B cell (primary cell): ENCODE measurements at regions not wholly inside any gene's neighbourhood (a gene's known extent, or its start where the extent isn't known, plus 50 kb on each side); places are given as distances from the start of the nearest gene placed in this dataset.

Source experiments
- ATAC-seq: fragments of 200-7000 bp; cut with Tn5 transposase; one replicate; pipeline ENCODE4 v1.10.0; 2021; ENCODE audit warnings: low read depth, mild to moderate bottlenecking, moderate number of reproducible peaks, moderate library complexity
- CTCF ChIA-PET: fragments of 350-600 bp; sonication (Branson Sonifier 250); formaldehyde crosslinking; loops from one replicate; lab custom pipeline; 2021; ENCODE audit warnings: antibody characterized with exemption, inconsistent platforms; lab: Charles Lee
- POLR2A ChIA-PET: fragments of 350-600 bp; sonication (Branson Sonifier 250); formaldehyde crosslinking; loops from one replicate; lab custom pipeline; 2021; ENCODE audit warnings: antibody characterized with exemption; lab: Charles Lee
- DNase-seq: peaks from one replicate; pipeline ENCODE4 v3.0.0; 2013
- H2AFZ ChIP-seq: 2 replicates; pipeline ENCODE4 v1.6.1; 2012; ENCODE audit warnings: mild to moderate bottlenecking, low read depth, low read length; ENCODE audit not compliant: insufficient read depth, poor library complexity, severe bottlenecking
- H3K27ac ChIP-seq, 2 donors: 1 replicate in 1 of 2; 2 replicates in 1 of 2; pipeline ENCODE4 v1.5.1; 2012 to 2013; ENCODE audit warnings: low read length in 2 of 2, mild to moderate bottlenecking in 2 of 2, moderate library complexity in 1 of 2
- H3K27me3 ChIP-seq, 4 experiments: fragments of 200-600 bp in 1 of 4; sonication (generic) in 1 of 4; replicated peaks in 1 of 4; 1 replicate in 2 of 4; 2 replicates in 2 of 4; pipeline versions ENCODE4 v1.6.1 to v1.7.0; 2013 to 2016; ENCODE audit warnings: low read length in 3 of 4, mild to moderate bottlenecking in 2 of 4, mixed read lengths in 1 of 4, moderate library complexity in 1 of 4; ENCODE audit not compliant: insufficient read depth in 4 of 4, control insufficient read depth in 3 of 4; ENCODE audit errors: control extremely low read depth in 1 of 4
- H3K36me3 ChIP-seq, 2 experiments: replicated peaks in 1 of 2; 1 replicate in 1 of 2; 2 replicates in 1 of 2; pipeline versions ENCODE4 v1.6.1 to v1.7.1; 2013; ENCODE audit warnings: low read length in 1 of 2; ENCODE audit not compliant: insufficient read depth in 2 of 2, control insufficient read depth in 1 of 2; ENCODE audit errors: control extremely low read depth in 1 of 2, extremely low read depth in 1 of 2
- H3K4me1 ChIP-seq, 2 donors: fragments of 200-600 bp in 1 of 2; sonication (generic) in 1 of 2; 1 replicate in 1 of 2; 2 replicates in 1 of 2; pipeline versions ENCODE4 v1.5.1 to v1.6.1; 2013 to 2017; ENCODE audit warnings: low read length in 2 of 2; ENCODE audit not compliant: control insufficient read depth in 2 of 2, insufficient read depth in 2 of 2
- H3K4me2 ChIP-seq: replicated peaks from 2 replicates; pipeline ENCODE3; 2012; ENCODE audit warnings: mild to moderate bottlenecking, low read depth, low read length; ENCODE audit not compliant: poor library complexity, severe bottlenecking
- H3K4me3 ChIP-seq, 5 experiments: fragments of 200-600 bp in 1 of 5; sonication (generic) in 1 of 5; 1 replicate in 3 of 5; 2 replicates in 2 of 5; pipeline versions ENCODE4 v1.5.1 to v1.7.0; 2011 to 2016; ENCODE audit warnings: low read length in 4 of 5, mild to moderate bottlenecking in 4 of 5, low read depth in 2 of 5, control low read depth in 1 of 5, moderate library complexity in 1 of 5; ENCODE audit not compliant: insufficient read depth in 1 of 5; ENCODE audit errors: control extremely low read depth in 1 of 5, extremely low read depth in 1 of 5
- H3K79me2 ChIP-seq: fragments of 200-600 bp; sonication (generic); one replicate; pipeline ENCODE4 v1.6.0; 2016; ENCODE audit warnings: low read length; ENCODE audit not compliant: control insufficient read depth, insufficient read depth
- H3K9ac ChIP-seq: fragments of 200-600 bp; sonication (generic); 2 replicates; pipeline ENCODE4 v1.6.1; 2017; ENCODE audit warnings: mild to moderate bottlenecking, low read length, moderate library complexity
- H3K9me3 ChIP-seq, 3 donors: one replicate each; pipeline versions ENCODE4 v1.6.1 to v1.7.1; 2013; ENCODE audit warnings: low read length in 2 of 3; ENCODE audit not compliant: control insufficient read depth in 2 of 3, insufficient read depth in 1 of 3; ENCODE audit errors: control extremely low read depth in 1 of 3
- H4K20me1 ChIP-seq: 2 replicates; pipeline ENCODE4 v1.6.0; 2012; ENCODE audit warnings: mild to moderate bottlenecking, low read length; ENCODE audit not compliant: insufficient read depth, control insufficient read depth, poor library complexity, severe bottlenecking
- H3K27ac Mint-ChIP-seq: one replicate; pipeline ENCODE4 v1.8.0; 2021; ENCODE audit warnings: mixed read lengths
- H3K27me3 Mint-ChIP-seq: one replicate; pipeline ENCODE4 v1.8.0; 2021; ENCODE audit warnings: mixed read lengths
- H3K4me1 Mint-ChIP-seq: one replicate; pipeline ENCODE4 v1.8.0; 2021; ENCODE audit warnings: mixed read lengths
- H3K4me3 Mint-ChIP-seq: one replicate; pipeline ENCODE4 v1.8.0; 2021; ENCODE audit warnings: mixed read lengths
- H3K9me3 Mint-ChIP-seq: one replicate; pipeline ENCODE4 v1.8.0; 2022; ENCODE audit warnings: mixed read lengths; ENCODE audit not compliant: insufficient read depth
- EZH2 ChIP-seq: IDR thresholded peaks from 2 replicates; pipeline ENCODE4 v1.6.1; 2012; ENCODE audit warnings: borderline replicate concordance, low read depth, mild to moderate bottlenecking, moderate library complexity, low read length; ENCODE audit not compliant: insufficient read depth, poor library complexity, severe bottlenecking
- WGBS: methylation state at CpG from one replicate; pipeline ENCODE4 v1.1.5; 2013; ENCODE audit warnings: missing lambda C conversion rate; ENCODE audit not compliant: insufficient coverage; 5-methylcytosine and 5-hydroxymethylcytosine counted together
- intact Hi-C: fragments of 100-400 bp; cut with micrococcal nuclease; formaldehyde crosslinking; loops from one replicate; pipeline ENCODE4 v1.10.0; 2022
- TF ChIP-seq, protein P1 (sequence below): fragments of 200-600 bp; IDR thresholded peaks from one replicate; pipeline ENCODE4 v1.8.0; 2022; ENCODE audit warnings: antibody characterized with exemption, mild to moderate bottlenecking

DNA sequence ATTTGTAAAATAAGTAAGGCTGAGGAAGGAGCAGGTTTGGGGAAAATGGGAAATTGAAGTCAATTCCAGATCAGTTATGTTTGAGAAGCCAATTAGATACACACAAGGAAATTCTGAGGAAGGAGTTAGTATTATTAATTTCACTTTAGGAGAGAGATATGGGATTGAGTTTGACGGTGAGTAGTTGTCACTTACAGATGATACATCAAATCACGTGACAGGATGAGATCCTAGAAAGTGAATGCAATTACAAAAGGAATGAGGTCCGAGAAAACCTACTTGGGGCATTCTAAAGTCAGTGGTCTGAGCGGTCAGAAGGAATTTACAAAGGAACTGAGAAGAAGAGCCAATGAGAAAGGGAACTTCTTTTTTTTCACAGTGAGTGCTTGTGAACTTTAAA, 364.3 kb upstream of the TMEM229A start:
- no peak for DNase-seq
- H3K4me1 Mint-ChIP-seq, result no peaks in the 10 kb centered on the region
- Histone ChIP-seq H3K27ac (no peak overlapping the region), H3K36me3 (no peaks in the 10 kb centered on the region), H3K9me3 (no peaks in the 10 kb centered on the region), H3K4me2 (no peak overlapping the region), H3K9ac (no peak overlapping the region), H3K4me1 (no peaks in the 10 kb centered on the region), H3K4me3 (no peak overlapping the region), H4K20me1 (no peaks in the 10 kb centered on the region), H3K79me2 (no peaks in the 10 kb centered on the region), H3K27me3 (no peaks in the 10 kb centered on the region), H2AFZ (no peak overlapping the region)
- H3K27ac Mint-ChIP-seq, result no peak overlapping the region
- POLR2A ChIA-PET, result no interaction called here
- no peak for ATAC-seq
- H3K27me3 Mint-ChIP-seq, result no peaks in the 10 kb centered on the region
- TF ChIP-seq EZH2, result no peak
- CTCF ChIA-PET, result no interaction called here
- H3K9me3 Mint-ChIP-seq, result peaks cover 3% of the 10 kb centered on the region
- WGBS, result 80% methylated on average over 3 of the region's 4 CpGs
- no peak overlapping the region for H3K4me3 Mint-ChIP-seq
- intact Hi-C loops, result no loop called here

DNA sequence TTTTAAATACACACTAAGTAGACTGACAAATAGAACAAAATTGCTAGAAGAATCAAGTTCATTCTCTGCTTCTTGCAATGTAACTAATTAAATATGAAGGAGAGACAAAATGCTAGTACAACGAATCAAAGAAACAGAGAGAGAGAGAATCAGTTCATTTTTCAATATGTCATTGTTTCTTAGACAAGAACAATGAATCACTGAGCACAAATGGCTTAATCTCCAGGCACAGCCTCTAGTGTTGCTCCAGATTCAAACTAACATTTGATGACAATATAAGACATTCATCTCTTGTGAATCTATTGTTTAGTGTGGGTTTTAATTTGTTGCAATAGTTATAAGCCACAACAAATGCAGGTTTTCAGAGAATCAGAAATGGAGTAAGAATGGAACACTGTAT, 357.4 kb upstream of the TMEM229A start:
- no CpG with 5 or more reads among the region's 1 CpG for WGBS
- CTCF ChIA-PET, result no interaction called here
- H3K27me3 Mint-ChIP-seq, result no peaks in the 10 kb centered on the region

More for the DNA sequence above, 357.4 kb upstream of the TMEM229A start:
- Mint-ChIP-seq H3K9me3 (no peaks in the 10 kb centered on the region), H3K4me1 (no peaks in the 10 kb centered on the region), H3K27ac (no peak overlapping the region), H3K4me3 (no peak overlapping the region)
- POLR2A ChIA-PET, result no interaction called here
- Histone ChIP-seq H3K9me3 (no peaks in the 10 kb centered on the region), H3K9ac (no peak overlapping the region), H3K4me3 (no peak overlapping the region), H3K4me2 (no peak overlapping the region), H3K27me3 (no peaks in the 10 kb centered on the region), H3K4me1 (no peaks in the 10 kb centered on the region), H3K36me3 (no peaks in the 10 kb centered on the region), H4K20me1 (no peaks in the 10 kb centered on the region), H2AFZ (no peak overlapping the region), H3K27ac (no peak overlapping the region), H3K79me2 (no peaks in the 10 kb centered on the region)
- ATAC-seq, result no peak
- intact Hi-C loops, result no loop called here
- no peak for TF ChIP-seq EZH2
- TF ChIP-seq, protein P1, sequence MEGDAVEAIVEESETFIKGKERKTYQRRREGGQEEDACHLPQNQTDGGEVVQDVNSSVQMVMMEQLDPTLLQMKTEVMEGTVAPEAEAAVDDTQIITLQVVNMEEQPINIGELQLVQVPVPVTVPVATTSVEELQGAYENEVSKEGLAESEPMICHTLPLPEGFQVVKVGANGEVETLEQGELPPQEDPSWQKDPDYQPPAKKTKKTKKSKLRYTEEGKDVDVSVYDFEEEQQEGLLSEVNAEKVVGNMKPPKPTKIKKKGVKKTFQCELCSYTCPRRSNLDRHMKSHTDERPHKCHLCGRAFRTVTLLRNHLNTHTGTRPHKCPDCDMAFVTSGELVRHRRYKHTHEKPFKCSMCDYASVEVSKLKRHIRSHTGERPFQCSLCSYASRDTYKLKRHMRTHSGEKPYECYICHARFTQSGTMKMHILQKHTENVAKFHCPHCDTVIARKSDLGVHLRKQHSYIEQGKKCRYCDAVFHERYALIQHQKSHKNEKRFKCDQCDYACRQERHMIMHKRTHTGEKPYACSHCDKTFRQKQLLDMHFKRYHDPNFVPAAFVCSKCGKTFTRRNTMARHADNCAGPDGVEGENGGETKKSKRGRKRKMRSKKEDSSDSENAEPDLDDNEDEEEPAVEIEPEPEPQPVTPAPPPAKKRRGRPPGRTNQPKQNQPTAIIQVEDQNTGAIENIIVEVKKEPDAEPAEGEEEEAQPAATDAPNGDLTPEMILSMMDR, result no peak
- DNase-seq, result no peak
